ENCODE measurements at regions not wholly inside any gene's neighbourhood (a gene's known extent, or its start where the extent isn't known, plus 50 kb on each side); places are given as distances from the start of the nearest gene placed in this dataset.

DNA sequence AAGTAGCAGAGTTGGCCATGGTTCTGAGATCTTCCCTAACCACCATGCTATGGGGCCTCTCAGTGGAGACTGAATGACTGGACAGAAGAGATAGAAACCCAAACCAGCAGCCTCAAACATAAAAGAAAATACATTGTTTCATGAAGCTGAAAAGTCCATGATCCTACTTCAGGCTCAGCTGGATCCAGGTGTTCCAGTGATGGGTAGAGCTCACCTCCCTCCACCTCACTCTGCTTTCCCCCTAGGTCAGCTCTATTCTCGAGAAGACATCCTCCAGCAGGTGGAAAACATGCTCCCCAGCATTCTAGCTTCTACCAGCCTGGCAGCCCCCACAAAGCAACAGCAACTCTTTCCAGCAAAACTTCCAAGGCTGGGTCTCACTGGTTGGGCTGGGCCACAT lies 132.1 kb downstream of the OAT start:
- WGBS (ENCODE audit: insufficient coverage, low coverage, low lambda C conversion rate, missing lambda C conversion rate), result 18% methylated on average over 1 of the region's 1 CpG
- TF ChIP-seq CTCF (IDR thresholded peaks at IDR 0.05) (no peak), POLR2A (IDR thresholded peaks at IDR 0.05) (no peak)
- intact Hi-C loops (cut with DNase I), result no loop called here
- Histone ChIP-seq H3K36me3 (no peaks in the 10 kb centered on the region), H3K4me1 (no peaks in the 10 kb centered on the region), H3K4me3 (no peak overlapping the region), H3K27ac (no peak overlapping the region), H3K9me3 (no peaks in the 10 kb centered on the region), H3K27me3 (no peaks in the 10 kb centered on the region)
- ATAC-seq (no peak), DNase-seq (no peak)

DNA sequence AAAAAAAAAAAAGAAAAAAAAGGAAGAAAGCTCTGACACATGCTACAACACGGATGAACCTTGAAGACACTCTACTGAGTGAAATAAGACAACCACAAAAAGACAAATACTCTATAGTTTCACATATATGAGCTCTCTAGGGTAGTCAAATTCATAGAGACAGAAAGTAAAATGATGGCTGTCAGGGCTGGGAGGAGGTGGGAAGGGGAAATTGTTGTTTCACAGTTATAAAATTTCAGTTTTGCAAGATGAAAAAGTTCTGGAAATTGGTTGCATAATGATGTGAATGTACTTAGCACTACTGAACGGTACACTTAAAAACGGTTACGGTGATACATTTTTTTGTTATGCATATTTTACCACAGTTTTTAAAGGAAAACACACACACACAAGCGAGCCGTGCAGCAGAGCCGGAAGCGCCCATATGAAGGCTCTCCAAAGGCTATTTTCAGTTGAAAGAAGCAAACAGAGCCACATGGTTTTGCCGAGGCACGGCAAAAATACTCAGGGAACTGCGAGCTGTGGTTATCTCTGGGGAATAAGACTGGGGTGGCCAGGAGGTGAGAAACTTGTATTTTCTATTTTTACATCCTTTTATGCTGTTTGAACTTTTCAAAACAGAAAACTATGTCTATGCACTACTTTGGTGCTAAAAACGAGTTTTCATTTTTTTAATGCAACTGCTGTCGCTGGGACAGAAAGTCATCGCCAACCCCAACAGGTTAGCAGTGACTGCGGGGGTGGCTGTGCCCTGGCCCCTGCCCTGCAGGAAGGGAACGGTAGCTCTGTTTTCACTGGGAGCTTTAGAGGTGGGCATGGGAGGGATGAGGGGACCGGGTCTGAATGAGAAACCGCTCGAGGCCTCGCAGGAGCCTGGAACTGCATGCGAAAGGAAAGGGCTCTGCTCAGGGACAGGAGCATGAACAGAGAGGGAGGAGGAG lies 132.9 kb downstream of the OAT start:
- Histone ChIP-seq H3K4me3 (no peak overlapping the region), H3K4me1 (no peaks in the 10 kb centered on the region), H3K27me3 (no peaks in the 10 kb centered on the region), H3K36me3 (no peaks in the 10 kb centered on the region), H3K27ac (no peak overlapping the region), H3K9me3 (no peaks in the 10 kb centered on the region)
- ATAC-seq (peak in 2 of 4 donors; percentile 36 to 41), DNase-seq (no peak)
- intact Hi-C loops (cut with DNase I), result no loop called here
- TF ChIP-seq POLR2A (IDR thresholded peaks at IDR 0.05), result no peak
- no peak for TF ChIP-seq CTCF (IDR thresholded peaks at IDR 0.05)
- WGBS (ENCODE audit: insufficient coverage, low coverage, low lambda C conversion rate, missing lambda C conversion rate), result 54% methylated on average over 20 of the region's 21 CpGs

- no peaks in the 10 kb centered on the region for H3K4me1 ChIP-seq
These were observed 134.8 kb downstream of the OAT start for GRCh38 chr10:124283949-124284250.

DNA sequence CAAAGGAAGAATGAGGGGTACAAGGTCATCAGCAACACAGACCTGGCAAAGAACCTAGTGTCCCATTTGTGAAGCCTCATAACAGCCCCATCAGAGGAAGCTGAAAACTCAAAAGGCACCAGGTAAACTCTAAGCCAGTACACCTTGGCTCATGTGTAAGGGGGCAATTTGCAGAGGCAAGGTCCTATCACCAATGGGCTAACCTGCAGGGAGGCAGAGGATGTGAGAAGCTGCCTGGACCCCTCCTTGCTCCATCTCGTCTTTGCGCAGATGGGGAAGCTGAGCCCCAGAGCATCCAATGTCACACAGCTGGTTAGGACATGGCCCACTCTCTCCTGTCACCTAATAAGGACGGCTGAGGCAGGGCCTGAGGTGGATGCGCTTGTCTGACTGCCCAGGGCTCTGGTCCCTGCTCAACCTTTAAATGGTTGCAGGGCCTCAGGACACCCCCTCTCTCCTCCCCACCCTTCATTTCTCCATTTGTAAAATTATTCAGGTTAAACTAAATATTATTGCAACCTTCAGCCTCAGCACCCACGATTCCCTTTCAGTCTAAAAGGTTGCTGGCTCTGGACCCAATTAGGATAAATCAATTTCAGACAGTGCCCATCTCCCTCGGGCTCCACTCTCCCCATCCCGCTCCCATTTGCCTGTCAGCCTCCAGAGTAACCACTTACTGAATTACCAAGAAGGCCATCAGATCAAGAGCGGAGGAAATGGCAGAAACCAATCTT lies 135.3 kb downstream of the OAT start:
- WGBS (ENCODE audit: insufficient coverage, low coverage, low lambda C conversion rate, missing lambda C conversion rate), result 64% methylated on average over 5 of the region's 8 CpGs
- no peaks in the 10 kb centered on the region for H3K36me3 ChIP-seq
- no peaks in the 10 kb centered on the region for H3K4me1 ChIP-seq
- no peak overlapping the region for H3K27ac ChIP-seq
- H3K9me3 ChIP-seq, result no peaks in the 10 kb centered on the region
- H3K27me3 ChIP-seq, result no peaks in the 10 kb centered on the region
- TF ChIP-seq POLR2A (IDR thresholded peaks at IDR 0.05) (no peak), CTCF (IDR thresholded peaks at IDR 0.05) (no peak)
- intact Hi-C loops (cut with DNase I), result no loop called here
- no peak for ATAC-seq
- no peak for DNase-seq
- no peak overlapping the region for H3K4me3 ChIP-seq

More at GRCh38 chr10:124283949-124284250, 134.8 kb downstream of the OAT start:
- ATAC-seq (no peak), DNase-seq (no peak)
- TF ChIP-seq CTCF (IDR thresholded peaks at IDR 0.05), result no peak
- 67% methylated on average over 9 of the region's 9 CpGs for WGBS (ENCODE audit: insufficient coverage, low coverage, low lambda C conversion rate, missing lambda C conversion rate)
- intact Hi-C loops (cut with DNase I), result no loop called here
- Histone ChIP-seq H3K4me3 (no peak overlapping the region), H3K27me3 (no peaks in the 10 kb centered on the region), H3K27ac (no peak overlapping the region), H3K9me3 (no peaks in the 10 kb centered on the region), H3K36me3 (no peaks in the 10 kb centered on the region)
